Cardiac muscle cell (in vitro differentiated cells and primary cell): ENCODE measurements at regions not wholly inside any gene's neighbourhood (a gene's known extent, or its start where the extent isn't known, plus 50 kb on each side); places are given as distances from the start of the nearest gene placed in this dataset.

ENCODE experiments used
- DNase-seq, 2 donors: peaks; one replicate each; pipeline versions ENCODE4 v3.0.0 to v3.0.0-alpha.2; 2010 to 2017; ENCODE audit warnings: low read depth in 1 of 2, low spot score in 1 of 2
- H3K27ac ChIP-seq: fragments of 200-600 bp; sonication (generic); 2 replicates; pipeline ENCODE4 v1.5.1; 2016
- H3K27me3 ChIP-seq: fragments of 200-600 bp; sonication (generic); 2 replicates; pipeline ENCODE4 v1.6.0; 2016; ENCODE audit warnings: control low read depth
- H3K36me3 ChIP-seq: fragments of 200-600 bp; sonication (generic); 2 replicates; pipeline ENCODE4 v1.5.1; 2016; ENCODE audit warnings: control low read depth
- H3K4me1 ChIP-seq: fragments of 200-600 bp; sonication (generic); 2 replicates; pipeline ENCODE4 v1.8.1; 2017; ENCODE audit warnings: low read depth, mild to moderate bottlenecking, mixed run types
- H3K4me3 ChIP-seq: fragments of 200-600 bp; sonication (generic); 2 replicates; pipeline ENCODE4 v1.5.1; 2016; ENCODE audit warnings: mild to moderate bottlenecking
- H3K9me3 ChIP-seq: fragments of 200-600 bp; sonication (generic); 2 replicates; pipeline ENCODE4 v1.5.1; 2017; ENCODE audit warnings: low read depth, mild to moderate bottlenecking, control low read depth
- TF ChIP-seq, protein P1 (sequence below): IDR thresholded peaks from 2 replicates; pipeline ENCODE4 v1.5.1; 2012; ENCODE audit warnings: low read depth, mild to moderate bottlenecking, low read length

- no peaks in the 10 kb centered on the region for H3K27me3 ChIP-seq
- TF ChIP-seq, protein P1, sequence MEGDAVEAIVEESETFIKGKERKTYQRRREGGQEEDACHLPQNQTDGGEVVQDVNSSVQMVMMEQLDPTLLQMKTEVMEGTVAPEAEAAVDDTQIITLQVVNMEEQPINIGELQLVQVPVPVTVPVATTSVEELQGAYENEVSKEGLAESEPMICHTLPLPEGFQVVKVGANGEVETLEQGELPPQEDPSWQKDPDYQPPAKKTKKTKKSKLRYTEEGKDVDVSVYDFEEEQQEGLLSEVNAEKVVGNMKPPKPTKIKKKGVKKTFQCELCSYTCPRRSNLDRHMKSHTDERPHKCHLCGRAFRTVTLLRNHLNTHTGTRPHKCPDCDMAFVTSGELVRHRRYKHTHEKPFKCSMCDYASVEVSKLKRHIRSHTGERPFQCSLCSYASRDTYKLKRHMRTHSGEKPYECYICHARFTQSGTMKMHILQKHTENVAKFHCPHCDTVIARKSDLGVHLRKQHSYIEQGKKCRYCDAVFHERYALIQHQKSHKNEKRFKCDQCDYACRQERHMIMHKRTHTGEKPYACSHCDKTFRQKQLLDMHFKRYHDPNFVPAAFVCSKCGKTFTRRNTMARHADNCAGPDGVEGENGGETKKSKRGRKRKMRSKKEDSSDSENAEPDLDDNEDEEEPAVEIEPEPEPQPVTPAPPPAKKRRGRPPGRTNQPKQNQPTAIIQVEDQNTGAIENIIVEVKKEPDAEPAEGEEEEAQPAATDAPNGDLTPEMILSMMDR = no peak
These were observed 62.3 kb upstream of the PARVA start for GRCh38 chr11:12315024-12315423.

DNA sequence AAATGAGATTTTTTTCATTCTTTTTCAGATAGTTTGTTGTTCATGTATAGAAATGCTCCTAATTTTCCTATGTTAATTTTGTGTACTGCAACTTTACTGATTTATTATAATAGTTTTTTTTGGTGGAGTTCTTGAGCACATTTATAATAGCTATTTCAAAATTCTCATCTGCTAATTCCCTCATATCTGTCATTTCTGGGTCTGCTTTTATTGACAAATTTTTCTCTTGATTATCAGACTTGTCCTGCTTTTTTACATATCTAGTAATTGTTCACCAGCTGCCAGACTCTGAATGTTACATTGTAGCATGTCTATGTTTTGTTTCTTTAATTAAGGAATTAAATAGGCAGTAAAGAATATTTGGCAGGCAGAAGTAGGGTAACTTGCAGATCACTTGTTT, 60.9 kb upstream of the PARVA start:
- DNase-seq = no peak
- TF ChIP-seq, protein P1 = no peak
- no peak overlapping the region for H3K4me3 ChIP-seq
- H3K4me1 ChIP-seq = no peaks in the 10 kb centered on the region
- no peaks in the 10 kb centered on the region for H3K36me3 ChIP-seq
- H3K27ac ChIP-seq = no peak overlapping the region
- no peaks in the 10 kb centered on the region for H3K9me3 ChIP-seq
- H3K27me3 ChIP-seq = no peaks in the 10 kb centered on the region

More at GRCh38 chr11:12315024-12315423, 62.3 kb upstream of the PARVA start:
- Histone ChIP-seq H3K9me3 (no peaks in the 10 kb centered on the region), H3K4me1 (no peaks in the 10 kb centered on the region), H3K36me3 (no peaks in the 10 kb centered on the region), H3K27ac (no peak overlapping the region), H3K4me3 (no peak overlapping the region)
- no peak for DNase-seq

DNA sequence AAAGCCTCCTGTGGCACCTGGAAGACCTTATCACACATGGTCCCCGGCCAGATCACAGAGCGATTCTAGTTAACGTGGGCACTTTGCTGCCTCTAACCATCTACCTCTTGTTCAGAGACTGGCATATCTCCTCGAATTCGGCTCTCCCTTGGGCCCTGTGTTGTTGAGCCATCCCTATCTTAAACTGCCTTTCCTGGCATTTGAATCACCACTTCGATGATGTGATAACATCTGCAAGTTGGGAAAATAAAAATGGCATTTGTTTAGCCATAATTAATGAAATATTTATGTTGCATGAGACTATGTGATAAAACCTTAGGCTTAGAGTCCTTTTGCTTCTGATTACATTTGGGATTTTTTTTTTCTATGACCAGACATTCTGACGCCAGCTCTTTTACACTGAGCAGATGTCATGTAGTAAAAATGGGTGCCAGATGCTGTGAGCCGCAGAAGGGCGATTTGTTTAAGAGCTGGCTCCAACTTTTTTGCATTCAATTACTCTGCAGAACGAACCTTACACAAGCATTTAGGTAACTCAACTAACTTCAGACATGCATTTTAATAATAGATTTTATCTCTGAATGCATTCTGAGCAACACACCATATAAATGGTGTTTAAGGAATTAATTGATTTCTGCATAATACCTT, 58.5 kb upstream of the PARVA start:
- no peaks in the 10 kb centered on the region for H3K27me3 ChIP-seq
- no peak overlapping the region for H3K27ac ChIP-seq
- TF ChIP-seq, protein P1 = no peak
- H3K9me3 ChIP-seq = no peaks in the 10 kb centered on the region
- no peaks in the 10 kb centered on the region for H3K4me1 ChIP-seq
- DNase-seq = peak in 1 of 2 donors; percentile 58
- H3K36me3 ChIP-seq = no peaks in the 10 kb centered on the region
- no peak overlapping the region for H3K4me3 ChIP-seq

- H3K27me3 ChIP-seq = no peaks in the 10 kb centered on the region
- H3K4me3 ChIP-seq = no peak overlapping the region
- peak in 1 of 2 donors; percentile 5 for DNase-seq
- no peaks in the 10 kb centered on the region for H3K9me3 ChIP-seq
- H3K4me1 ChIP-seq = no peaks in the 10 kb centered on the region
- H3K27ac ChIP-seq = no peak overlapping the region
- no peaks in the 10 kb centered on the region for H3K36me3 ChIP-seq
- TF ChIP-seq, protein P1 = no peak
These were observed 57.9 kb upstream of the PARVA start for GRCh38 chr11:12319461-12319951.

- no peak overlapping the region for H3K27ac ChIP-seq
- no peak overlapping the region for H3K4me3 ChIP-seq
- no peaks in the 10 kb centered on the region for H3K4me1 ChIP-seq
- H3K27me3 ChIP-seq = no peaks in the 10 kb centered on the region
- H3K9me3 ChIP-seq = no peaks in the 10 kb centered on the region
- H3K36me3 ChIP-seq = no peaks in the 10 kb centered on the region
- DNase-seq = no peak
- TF ChIP-seq, protein P1 = no peak
These were observed 57.4 kb upstream of the PARVA start for GRCh38 chr11:12319988-12320387.
